ENCODE measurements at regions not wholly inside any gene's neighbourhood (a gene's known extent, or its start where the extent isn't known, plus 50 kb on each side); places are given as distances from the start of the nearest gene placed in this dataset.

- FAIRE-seq, result no peak
Observed at GRCh38 chr22:48553694-48554308, 1273.9 kb downstream of the BRD1 start.

DNA sequence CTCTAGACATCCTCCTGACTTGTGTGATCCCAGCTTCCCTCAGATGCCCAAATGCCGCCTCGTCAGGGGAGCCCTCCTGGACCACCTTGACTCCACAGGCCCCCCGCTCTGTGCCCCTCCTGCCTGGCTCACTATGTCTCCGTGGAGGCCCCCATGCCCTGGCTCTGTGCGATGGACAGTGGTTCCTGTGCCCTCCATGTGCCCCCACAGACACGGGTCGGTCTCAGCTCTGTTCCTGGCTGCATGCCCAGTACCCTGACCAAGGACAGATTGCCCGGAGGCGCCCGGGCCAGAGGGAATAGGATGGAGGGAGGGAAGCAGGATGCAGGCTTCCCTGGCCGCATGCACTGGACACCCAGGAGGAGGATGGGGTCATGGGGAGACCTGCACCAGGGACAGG, 1274.6 kb downstream of the BRD1 start:
- no peak for FAIRE-seq

DNA sequence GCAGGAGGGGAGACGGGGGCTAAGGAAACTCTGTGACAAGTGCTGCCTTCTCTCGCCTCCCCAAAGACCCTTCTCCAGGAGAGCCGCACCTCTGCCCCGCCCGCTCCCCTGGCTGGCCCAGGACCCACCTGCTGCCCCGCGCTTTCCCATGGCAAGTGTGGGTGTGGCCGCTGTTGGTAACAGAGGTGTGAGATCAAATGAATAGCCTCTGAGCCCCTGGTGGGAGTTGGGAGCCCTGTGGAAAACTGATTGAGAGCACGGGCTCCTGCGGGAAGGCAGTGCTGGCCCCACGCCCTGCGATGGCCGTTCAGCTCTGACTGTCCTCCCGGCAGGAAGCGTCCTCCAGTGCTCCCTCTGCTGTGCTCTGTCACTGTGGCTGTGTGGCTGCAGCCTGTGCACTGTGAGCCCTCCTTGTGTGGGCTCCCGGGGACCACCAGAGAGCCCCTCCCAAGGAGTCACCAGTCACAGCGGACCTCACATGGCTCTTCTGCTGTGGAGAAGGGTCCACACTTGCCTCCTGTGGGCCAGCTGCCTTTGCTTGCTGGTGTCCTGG, 1275.9 kb downstream of the BRD1 start:
- FAIRE-seq, result no peak

DNA sequence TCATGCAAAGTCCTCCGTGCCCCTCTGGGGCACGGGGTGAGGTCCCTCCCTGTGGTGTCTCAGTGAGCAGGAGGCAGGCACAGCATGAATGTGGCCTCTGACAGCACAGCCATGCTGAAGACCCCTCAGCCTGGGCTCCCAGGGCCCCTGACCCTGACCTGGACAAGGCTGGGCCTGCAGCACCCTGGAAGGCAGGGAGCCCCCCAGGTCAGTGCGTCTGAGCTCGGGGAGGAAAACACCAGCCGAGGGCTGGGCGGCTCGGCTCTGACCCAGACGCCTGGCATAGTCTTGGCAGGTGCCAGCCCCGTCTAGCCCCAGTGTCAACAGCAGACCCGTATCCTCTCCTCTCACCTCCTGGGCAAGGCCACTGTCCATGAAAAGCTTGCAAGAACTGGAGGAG, 1276.6 kb downstream of the BRD1 start:
- FAIRE-seq, result no peak

- FAIRE-seq, result no peak
Observed at GRCh38 chr22:48548391-48548790, 1279.3 kb downstream of the BRD1 start.

DNA sequence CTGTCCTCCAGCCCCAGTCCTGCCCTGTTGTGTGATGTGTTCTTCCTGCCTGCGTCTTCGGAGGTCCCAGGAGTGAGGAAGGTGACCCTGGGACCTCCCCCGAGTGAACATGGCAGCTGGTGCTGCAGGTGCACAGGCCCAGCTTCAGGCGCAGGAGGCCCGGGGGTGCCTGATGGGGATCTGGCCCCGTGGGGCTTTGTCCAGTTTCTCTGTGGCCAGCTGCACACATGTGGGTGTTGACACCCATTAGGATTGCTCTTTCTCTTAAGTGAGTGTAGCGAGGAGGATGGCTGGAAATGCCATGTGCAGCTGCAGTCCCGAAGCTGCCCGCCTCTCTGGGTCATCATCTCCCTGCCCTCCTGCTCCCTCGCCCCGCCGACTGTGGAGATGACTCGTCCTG, 1279.7 kb downstream of the BRD1 start:
- no peak for FAIRE-seq

- FAIRE-seq, result no peak
Observed at GRCh38 chr22:48546653-48547424, 1280.8 kb downstream of the BRD1 start.

DNA sequence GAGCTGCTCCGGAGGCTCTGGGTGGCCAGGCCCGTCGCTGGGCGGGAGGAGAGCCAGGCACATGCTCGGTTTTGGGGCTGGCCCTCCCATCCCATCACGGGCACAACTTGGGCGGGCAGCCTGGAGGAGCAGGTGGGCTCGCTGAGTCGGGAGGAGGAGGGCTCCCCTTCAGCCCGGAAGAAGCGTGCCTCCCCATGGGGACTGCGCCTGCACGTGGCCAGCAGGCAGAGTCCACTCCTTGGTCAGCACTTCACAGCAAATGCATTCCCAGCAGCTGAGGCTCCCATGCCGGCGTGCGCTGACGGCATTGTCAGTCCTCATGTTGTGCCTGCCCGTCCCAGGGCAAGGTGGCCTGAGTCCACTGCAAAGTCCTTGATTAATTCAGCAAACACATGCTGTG, 1281.7 kb downstream of the BRD1 start:
- no peak for FAIRE-seq

DNA sequence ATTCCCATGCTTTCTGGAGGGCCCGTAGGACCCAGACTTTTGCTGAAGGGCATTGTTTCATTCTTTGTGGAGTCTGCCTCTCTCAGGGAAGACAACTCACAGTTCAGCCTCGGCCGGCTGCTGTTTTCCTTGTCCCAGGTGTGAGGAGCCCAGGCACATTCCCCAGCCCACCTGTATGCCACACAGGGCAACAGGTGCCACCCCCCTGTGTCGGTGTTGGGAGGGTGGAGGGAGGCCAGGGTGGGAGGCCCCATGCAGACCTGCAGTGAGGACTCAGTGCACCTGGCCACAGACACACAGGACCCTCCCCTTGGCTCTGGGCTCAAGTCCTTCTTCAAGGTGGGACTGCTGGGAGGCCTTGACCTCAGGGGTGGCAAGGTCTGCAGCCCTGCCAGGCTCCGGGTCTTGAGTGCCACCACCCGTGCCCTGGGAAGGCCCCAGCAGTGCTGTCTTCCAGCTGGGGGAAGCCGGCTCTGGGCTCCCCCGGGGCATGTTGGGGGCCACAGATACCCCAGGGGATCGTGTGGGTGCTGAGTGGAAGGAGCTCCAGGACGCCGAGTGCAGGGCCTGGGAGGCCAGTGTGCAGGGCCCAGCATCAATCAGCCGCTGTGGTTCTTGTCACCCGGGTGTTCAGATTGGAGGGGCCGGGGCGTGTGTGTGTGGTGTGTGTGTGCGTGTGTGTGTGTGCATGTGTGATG, 1286.1 kb downstream of the BRD1 start:
- FAIRE-seq, result no peak

GRCh38 chr22:48539261-48539660, 1288.4 kb downstream of the BRD1 start:
- no peak for FAIRE-seq

- no peak for FAIRE-seq
Observed at GRCh38 chr22:48538291-48538820, 1289.3 kb downstream of the BRD1 start.

DNA sequence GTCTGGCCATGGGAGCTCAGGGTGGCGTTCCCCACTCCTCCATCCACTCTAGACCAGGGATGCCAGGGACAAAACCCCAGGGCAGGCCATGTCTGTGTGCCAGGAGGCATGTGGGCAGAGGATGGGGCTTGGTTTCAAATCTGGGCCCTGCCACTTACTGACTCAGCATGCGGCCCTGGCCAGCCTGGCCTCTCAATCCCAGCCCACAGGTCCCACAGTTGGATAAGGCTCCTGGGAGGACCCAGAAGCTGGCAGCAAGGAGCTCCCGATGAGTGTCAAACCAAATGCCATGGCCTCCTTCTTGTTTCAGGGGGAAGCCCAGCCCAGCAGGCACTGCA, 1290.4 kb downstream of the BRD1 start:
- no peak for FAIRE-seq

DNA sequence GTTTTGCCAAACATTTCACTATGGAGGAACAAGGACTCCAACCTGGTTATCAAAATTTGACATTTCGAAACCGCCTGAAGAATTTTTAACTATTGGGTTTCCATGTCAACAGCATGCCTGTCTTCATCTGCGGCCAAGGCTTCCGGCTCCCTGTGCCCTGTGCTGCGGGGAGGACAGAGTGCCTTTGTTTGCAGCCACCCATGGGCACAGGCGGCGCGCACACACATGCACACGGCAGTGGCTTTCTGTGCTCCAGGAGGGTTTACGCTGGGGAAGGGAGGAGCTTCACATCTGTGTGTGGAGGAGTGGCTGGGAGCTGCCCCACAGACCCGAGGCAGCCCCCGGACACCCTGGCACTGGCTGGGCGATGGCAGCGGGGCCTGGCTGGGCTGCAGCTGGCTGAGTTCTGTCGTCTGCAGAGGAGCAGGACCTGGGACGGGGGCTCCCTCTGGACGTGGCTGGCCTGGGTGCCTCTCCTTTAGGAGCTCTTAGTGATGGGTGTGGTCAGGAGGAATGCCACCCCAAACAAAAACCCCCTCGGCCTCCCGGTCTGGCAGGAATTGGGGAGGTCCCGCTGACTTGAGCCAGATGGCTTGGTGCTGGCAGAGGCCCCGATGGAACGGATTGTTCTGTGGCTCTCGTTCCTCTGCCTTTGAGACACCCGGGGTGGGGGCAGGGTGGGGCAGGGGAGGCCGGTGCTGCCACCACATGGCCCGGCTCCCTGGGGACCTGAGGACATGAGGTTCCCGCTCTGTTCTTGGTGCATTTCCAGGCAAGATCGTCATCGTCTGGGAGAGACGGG, 1290.9 kb downstream of the BRD1 start:
- FAIRE-seq, result no peak

- no peak for FAIRE-seq
Observed at GRCh38 chr22:48535868-48536540, 1291.7 kb downstream of the BRD1 start.

DNA sequence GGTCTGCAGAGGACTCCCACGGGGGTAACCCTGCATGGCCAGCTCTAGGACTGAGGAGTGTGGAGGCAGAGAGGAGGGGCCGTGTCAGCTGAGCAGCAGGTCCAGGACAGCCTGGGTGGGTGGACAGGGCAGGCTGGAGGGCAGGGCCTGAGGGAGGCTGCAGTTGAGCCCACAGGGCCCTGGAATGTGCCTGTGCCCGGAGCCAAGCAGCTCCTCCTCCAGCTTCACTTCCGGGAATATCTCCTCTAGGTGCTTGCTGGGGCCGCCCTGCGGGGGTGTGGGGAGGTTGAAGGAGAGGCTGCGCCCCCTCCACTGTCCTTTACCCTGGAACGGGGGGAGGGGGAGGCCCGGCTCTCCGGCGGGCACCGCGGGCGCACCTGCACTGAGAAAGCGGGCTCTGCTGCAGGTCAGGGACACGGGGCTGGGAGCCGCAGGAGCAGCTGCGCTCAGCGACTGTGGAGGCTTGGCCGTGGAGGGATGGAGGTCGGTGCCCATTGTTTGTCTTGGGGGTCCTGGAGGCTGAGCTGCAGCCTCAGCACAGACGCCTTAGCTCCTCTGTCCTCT, 1293.2 kb downstream of the BRD1 start:
- no peak for FAIRE-seq

DNA sequence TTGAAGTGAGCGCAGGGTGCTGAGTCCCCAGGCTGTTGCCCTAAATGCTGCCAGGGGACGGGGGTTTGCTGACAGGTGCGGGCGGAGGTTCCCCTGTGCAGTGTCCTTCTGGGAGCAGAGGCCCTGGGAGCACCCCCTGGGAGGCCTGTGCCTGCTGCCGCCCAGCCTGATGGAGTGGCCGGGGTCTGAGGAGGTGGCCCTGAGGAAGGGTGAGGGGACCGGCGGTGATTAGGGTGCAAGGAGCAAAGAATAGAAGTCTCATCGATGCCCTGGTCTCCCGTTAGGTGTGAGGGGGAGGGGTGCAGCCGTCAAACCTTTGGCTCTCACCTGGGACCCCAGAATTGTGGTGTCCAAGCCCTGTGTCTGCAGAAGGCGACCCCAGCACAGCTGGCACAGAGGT, 1294.7 kb downstream of the BRD1 start:
- no peak for FAIRE-seq

DNA sequence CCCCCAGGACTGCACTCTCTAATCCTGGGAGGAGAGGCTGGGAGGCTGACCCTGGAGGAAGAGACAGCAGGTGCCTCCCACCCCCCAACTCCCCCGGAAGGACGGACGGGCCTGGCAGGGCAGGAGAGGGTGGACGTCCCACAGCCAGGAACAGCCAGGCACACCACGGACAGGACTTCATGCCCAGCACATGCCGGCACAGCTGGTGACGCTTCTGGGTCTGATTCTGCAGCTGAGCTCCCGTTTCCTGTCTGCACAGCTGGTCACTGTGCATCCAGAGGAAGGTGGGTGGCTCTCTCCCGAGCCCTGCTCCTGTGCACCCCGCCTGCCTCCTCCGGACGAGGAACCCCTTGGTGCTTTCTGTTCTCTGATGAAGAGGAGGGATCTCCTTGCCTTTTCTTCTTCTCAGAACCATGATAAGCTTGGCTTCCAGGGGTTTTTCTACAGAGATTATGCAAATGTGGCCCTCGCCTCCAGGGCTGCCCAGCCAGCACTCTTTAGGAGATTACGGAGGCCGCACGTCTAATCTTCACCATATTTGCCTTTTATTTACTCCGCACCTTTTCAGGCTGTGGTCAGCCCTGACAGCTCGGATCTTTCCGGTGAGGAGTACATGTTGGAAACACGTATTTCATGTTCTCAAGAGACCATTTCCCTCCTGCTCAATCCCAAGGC, 1295.8 kb downstream of the BRD1 start:
- FAIRE-seq, result no peak

GRCh38 chr22:48531108-48531507, 1296.6 kb downstream of the BRD1 start:
- no peak for FAIRE-seq

DNA sequence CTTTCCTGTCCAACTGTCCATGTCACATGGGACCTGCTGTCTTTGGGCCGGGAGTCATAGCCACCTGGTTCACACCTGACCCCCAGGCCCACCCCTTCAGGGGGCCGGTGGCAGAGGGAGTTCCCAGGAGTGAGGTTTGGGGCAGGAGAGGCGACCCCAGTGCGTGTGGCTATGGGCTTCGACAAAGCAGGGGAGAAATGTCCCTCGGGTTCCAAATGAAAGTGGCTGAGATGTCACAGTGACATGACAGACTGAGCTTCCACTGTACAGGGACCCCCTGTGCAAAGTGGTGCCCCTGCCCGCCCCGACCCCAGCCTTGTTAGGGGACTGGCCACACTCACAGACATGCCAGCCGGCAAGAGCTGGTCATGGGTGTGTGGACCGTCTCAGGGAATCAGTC, 1297.0 kb downstream of the BRD1 start:
- FAIRE-seq, result no peak

- FAIRE-seq, result no peak
Observed at GRCh38 chr22:48528221-48528915, 1299.3 kb downstream of the BRD1 start.

- no peak for FAIRE-seq
Observed at GRCh38 chr22:48523761-48524160, 1303.9 kb downstream of the BRD1 start.
